HUDEP-2 (cell line): ENCODE measurements at regions not wholly inside any gene's neighbourhood (a gene's known extent, or its start where the extent isn't known, plus 50 kb on each side); places are given as distances from the start of the nearest gene placed in this dataset.
A peak's percentile ranks its signal among the peaks of the same experiment; 100 is the strongest.
"Not testable (repeated sequence)": the region's sequence is repeated elsewhere in the genome, so short reads cannot be mapped to it uniquely, and the experiment has no call there.

Experiments used
- DNase-seq, 76 experiments: peaks; one replicate each; lab custom pipeline; 2025; ENCODE audit not compliant: unreplicated experiment in 76 of 76; lab: John Stamatoyannopoulos, UW

DNA sequence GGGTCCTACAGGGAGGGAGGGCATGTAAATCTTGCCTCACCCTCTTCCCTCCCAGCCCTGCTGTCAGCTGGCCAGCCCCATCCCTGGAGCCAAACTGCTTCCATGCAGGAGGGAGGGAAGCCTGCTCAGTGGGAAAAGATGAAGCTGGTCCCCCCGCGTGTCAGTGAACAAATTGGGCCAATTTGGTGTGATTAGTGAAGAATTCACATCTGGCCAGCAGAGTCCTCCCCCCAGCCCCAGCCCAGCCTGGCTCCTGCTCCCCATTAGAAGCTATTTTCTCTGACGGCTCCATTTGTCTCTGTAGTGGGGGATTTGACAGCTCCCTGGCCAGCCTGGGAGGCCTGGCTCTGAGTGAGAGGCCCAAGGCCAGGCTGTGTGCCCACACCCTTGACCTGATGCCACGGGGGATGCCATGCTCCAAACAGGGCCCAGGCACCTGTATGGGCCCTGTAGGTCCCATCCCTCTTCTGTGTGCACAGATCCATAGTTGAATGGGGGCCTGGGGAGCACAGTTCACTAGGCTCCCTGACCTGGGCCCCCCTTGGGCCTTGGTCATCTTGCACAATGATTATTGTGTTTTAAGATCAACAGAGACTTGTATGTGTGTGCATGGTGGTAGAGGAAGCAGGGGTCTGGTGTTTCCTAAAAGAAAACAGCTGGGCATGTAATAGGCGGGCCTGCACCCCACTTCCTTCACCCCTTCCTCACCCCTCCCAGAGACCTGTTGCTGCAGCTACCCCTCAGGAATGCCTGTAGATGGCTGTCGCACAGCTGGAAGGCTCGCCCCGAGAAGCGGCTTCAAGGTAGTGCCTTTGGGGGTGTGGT is 50.7 kb upstream of the TAC4 start:
- DNase-seq, result no peak

DNA sequence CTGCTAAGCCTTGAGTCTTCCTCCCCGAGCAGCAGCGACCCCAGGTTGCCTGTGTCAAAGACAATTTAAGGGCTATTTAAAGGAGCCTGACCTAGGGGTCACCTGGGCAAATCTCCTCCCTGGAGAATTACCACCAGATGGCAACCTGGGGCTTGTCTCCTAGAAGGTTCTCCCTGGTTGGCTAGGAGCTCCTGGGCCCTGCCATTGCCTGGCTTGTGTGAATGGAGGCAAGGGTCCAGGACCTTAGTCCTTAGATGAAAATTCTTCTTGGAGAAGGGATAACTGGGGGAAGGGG is 51.3 kb upstream of the TAC4 start:
- peak in 3 of 76 experiments; percentile 3 to 15 (median 3) for DNase-seq

DNA sequence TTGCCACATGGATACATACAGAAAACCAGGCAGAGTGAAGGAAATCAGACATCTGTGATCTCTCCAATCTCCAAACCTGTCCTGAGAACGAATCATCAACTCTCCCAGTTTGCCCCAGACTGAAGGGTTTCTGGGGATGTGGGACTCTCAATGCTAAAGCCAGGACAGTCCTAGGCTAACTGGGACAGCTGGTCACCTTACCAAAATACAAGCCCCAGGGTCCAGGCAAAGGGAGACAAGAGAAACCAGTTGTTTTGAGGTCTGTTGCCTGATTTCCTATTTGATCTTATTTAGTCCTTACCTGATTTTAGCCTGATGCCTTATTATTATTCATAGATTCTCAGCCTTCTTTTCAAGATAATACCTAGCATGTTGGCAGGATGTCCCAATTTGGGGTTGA is 51.7 kb upstream of the TAC4 start:
- no peak for DNase-seq

DNA sequence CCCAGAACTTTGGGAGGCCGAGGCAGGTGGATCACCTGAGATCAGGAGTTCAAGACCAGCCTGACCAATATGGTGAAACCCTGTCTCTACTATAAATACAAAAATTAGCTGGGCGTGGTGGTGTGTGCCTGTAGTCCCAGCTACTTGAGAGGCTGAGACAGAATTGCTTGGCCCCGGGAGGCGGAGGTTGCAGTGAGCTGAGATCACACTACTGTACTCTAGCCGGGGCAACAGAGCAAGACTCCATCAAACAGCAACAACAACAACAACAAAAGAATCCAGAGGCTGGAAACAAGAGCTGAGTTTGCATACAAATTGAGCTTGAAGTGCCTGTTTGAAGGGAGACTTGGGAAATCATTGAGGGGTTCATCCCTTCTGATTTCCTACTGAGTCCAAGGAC is 52.9 kb upstream of the TAC4 start:
- not testable (repeated sequence) for DNase-seq

DNA sequence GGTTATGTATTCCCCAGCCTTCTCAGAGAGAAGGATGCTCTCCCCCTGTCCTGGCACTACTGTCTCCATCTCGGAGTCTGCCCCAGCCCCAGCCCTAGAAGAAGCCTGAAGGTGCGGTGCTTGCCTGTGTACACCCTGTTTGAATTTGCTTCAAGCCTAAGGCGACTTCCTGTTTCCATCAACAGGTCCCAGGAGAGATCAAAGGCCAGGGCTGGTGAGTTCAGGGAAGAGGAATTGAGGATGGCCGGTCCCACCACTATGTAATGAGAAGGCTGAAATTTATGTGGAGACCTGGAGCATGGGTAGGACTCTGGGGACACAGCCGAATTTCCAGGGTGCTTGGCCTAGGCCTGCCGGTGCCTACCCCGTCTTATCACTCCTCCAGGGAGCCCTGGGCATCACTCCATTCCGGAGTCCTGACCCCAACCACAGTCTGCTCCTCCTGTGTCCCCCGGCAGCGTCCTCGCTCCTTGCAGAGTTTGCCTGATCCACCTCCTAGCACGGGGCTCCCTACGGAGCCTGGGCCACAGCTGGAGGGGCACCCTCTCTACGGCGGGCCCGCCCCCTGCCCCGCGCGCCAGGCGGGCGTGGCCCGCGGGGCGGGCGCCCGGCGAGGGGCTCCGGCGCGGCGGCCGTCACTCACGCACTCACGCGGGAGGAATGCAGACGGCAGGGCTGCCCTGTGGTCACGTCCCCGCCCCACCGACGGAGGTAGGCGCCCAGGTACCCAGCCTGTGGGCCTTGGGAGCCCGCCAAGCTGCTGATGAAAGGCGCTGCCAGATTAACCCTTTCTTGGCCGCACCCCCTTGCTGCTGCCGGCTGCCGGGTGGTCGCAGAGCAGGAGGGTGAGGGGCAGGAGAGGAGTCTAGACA is 53.8 kb upstream of the TAC4 start:
- no peak for DNase-seq

DNA sequence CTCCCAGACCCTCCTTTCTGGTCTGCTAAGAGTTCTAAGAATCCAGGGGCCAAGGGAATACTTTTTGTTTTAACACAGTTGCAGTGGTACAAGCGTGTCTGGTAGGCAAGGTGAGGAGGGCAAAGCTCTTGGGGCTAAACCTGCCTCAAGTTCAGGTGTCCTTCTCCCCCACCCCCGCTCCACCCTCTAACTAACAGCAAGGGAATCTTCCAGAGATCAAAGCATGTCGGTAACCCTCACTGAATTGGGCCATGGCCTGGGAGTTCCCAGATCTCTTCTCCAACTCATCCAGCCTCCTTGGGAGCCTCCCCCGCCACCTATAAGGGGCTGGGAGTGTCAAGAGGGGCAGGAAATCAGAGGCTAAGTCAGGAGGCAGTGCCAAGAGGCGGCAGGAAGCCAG is 55.7 kb upstream of the TAC4 start:
- no peak for DNase-seq

DNA sequence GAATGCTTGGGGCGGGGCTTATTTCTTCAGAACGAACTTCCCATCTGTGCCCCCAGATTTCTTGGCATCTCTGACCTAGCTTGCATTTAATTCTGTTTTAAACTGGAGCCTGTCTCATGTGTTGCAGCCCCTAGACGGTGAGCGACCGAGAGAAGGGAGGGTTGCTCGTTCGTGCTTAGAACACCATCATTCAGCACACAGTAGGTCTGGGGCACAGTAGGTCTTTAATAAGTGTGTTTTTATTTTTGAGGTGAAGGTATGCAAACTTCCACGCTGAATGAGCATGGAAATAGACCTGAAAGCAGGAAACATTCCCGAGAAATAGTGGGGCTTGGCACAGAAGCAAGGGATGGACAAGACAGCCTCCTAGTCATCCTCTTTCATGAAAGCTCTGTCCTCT is 57.0 kb upstream of the TAC4 start:
- no peak for DNase-seq

DNA sequence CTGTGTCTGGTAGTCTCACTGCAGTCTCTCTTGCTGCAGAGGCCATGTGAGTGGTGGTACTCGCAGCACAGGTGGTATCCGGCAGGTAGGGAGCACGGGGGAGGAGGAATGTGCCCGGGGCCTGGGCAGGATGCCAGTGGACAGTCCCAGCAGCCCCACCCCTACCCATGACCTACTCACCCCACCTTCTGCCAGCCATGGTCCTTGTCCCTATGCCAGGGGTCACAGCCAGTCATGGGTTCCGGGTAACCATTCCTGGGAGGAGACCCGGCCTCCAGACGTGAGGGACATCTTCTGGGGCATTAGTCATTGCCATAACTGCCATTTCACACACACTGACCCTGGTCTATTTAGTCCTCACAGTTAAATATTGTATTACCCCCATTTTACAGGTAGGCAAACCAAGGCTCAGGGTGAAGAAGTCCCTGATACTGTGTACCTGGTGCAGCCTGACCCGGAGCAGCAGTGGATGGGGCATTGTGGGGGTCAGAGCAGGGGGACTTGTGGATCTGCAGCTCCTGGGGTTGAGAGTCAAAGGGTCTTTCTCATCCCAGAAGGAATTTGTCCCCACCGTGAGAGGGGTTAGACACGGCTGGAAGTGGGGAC is 58.8 kb upstream of the TAC4 start:
- DNase-seq, result no peak

DNA sequence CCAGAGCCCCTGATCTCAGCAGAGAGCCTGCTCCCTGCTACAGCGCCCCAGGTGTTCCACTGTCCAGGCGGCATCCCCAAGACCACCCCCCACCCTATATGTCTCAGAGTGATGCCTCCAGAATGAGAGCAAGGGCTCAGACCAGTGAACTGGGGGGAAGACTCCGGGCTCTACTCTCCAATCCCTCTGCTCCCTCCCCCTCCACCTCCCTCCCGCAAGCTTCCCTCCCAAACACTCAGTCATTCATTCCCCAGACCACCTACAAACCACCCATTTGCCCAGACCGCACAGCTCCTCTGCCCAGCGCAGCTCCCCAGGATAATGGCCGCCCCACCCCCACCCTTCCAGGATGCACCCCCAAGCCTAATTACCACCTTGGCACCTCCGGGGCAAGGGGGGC is 59.4 kb upstream of the TAC4 start:
- no peak for DNase-seq

DNA sequence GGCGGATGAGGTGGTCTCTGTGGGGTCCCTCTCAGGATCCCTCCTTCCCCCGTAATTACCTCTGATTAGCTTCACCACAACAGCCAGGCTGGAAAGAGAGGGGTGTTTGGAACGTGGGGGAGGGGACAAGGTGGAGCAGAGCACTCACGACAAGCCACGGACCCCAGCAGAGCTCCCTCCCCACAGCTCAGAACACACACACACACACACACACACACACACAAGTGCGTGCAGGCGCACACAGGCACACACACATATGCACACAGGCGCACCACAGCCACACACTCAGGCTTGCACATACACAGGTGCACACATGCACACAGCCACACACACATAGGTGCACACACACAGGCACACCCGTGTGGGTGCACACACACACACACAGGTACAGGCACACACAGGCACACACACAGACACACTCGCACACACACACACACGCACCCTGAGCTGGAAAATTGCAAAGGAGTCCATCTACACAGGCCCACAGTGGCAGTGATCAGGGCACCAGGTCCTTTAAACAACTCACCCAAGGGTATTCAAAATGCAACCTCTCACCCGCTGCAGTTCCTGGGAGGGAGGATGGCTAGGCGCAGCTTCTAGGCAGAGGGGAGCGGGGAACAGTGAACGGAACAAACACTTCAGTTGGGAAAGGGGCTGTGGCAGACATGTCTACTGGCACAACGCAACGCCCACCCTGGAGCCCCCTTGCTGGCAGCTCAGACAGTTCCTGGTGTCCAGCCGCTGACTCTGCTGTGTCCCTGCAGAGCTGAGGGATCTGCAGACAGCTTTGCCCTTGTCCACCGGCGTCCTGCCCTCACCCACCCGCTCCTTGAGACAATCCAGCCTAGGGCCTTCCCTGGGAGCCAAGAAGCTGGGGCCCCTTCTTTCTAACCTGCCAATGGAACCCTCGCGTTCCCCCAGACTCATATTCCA is 59.9 kb upstream of the DLX4 start:
- DNase-seq, result no peak

DNA sequence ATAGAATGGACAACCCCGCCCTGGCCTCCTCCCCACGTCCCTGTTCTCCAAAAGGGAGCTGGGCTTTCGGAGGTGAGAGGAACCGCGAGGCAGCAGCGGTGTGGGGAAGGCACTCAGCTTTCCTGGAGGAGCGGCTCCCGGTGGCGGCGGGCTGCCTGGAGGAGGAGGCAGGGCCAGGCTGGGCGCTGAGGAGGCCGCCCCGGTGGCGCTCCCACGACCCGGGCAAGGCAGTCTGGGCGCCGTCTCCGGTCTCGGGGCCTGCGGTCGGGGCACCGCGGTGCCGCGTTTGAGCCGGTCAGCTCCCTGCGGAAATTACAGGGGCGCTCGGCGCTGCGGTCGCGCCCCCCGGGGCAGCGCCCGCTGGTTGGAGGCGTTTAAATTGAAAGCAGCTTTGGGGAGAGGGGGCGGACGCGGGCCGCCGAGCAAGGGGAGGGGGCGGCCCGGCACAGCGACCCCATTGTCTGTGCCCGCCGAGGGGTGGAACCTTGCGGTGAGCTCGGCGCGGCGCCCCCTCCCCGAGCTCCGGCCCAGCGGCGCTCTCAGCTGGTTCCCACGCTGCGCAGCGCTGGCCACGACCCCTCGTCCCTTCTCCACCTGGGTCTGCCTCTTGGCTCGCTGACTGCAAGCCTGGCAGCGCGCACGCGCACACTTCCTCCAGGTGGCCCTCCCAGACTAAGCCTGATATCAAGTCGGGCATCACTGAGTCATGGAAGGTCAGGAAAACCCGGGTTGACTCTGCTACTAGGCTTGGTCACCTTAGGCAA is 58.7 kb upstream of the DLX4 start:
- peak in 1 of 76 experiments; percentile 3 for DNase-seq

DNA sequence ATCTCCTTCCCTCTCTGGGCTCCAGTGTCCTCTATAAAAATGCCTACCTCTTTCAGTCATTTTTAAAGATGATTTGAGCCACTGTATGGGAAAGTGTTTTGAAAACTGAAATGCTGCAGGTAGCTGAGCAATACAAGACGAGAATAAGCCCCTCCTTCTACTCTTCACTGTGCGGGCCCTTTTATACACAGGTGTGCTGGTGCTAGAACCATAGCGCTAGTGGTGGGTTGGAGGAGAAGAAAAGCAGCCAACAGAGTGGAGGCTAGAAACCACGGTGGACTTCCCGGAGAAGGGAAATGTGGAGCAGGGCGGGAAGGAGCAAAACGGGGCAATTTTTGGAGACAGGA is 58.2 kb upstream of the DLX4 start:
- DNase-seq, result no peak

DNA sequence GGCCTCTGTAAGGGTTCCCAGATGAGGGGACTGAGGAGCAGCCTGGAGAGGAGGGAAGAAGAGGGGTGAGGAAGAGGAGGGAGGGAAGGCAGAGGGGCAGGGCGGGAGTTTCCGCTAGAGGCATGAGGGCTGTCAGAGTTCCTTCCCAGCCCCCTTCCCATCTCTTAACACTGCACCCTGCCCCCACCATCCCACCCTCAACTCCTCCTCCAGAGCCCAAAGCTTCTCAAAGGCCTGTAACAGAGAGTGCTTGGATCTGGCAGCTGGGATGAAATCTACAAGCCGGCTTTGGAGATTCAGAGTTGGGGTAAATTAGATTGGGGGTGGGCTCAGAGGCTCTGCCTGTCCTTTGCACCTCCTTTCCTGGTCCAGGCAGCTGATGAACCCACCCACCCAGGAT is 57.3 kb upstream of the DLX4 start:
- DNase-seq, result no peak

DNA sequence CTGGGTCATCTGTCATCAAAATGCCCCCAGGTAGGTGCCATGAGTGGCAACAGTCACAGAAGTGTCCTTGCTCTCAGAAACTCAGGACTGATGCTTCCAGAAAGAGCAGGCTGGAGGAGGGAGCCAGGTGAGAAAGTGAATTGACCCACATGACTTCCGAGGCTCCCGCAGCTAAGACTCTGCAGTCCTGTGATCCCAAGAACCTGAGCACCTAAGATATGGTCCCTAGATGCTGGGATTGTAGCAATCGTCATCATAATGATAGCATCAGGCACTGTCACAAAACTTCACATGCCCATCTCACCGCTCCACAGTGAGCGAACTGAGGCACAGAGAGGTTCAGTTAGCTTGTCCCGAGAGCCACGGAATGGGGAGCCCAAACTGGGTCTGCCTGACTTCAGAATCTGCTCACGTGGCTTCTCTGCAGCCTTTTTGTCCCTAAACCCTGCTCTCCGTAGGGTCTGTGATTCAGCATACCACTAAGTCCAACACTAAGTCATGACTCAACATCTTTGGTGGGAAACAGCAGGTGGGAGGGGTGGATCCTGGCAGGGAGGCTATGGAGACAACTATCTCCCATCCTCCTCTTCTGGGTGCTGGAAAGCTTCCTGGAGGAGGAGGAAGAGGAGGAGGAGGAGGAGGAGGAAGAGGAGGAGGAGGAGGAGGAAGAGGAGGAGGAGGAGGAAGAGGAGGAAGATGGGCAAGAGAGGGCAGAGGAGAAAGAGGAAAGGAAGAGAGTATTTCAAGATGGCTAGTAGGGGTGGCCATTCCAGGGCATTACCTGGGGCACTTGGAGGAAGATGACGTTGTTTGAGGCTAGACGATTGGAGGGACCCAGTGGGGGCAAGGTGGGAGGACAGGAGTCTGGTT is 55.5 kb upstream of the DLX4 start:
- no peak for DNase-seq

DNA sequence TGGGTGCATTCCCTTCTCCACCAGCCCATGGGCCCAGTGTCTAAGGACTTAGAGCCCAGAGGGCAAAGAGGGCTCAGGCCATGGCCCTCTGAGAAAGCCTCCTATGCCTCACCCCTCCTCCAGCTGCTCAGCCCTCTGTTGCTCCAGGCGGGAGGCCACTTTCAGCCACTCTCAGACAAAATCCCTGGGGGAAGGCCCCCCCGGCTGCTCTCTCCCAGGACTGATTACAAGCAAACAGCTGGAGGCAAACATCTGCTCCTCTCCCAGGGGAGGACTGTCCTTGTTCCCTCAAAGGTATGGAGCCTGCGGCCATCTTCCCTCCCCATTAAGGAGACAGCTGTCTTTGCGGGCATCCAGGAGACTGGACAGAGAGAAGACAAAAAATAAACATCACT is 54.9 kb upstream of the DLX4 start:
- DNase-seq, result no peak

DNA sequence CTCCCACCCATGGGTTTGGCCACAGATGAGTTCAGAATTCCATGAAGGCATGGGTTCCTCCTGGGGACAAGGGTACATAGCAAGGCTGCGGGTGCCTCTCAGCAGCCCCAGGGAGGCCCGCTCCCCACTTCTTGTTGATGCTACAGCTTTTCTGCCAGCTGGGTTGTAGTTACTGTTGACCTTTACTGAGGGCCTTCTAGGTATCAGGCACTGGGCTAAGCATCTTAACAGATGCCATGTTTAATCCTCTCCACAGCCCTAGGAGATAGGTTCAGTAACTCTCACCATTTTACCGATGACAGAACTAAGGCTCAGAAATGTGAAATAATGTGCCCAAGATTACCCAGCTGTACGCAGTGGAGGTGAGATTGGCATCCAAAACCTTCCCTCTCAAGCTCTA is 54.3 kb upstream of the DLX4 start:
- no peak for DNase-seq

DNA sequence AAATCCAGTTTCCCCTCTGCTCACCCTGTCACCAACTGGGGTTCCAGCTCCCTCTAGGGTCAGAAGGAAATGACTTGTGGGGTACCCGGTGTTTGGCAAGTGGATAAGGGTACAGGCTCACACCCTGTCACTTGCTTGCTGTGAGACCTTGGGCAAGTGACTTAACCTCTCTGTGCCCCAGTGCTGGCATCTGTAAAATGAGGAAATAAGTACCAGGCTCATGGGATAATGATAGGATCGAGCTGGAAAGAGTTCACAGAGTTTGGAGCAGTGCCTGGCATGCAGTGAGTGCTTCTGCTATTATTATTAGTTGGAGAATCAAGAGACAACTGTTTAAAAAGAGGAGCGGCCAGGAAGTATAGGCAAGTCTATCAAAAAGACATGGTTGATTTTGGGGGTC is 53.7 kb upstream of the DLX4 start:
- no peak for DNase-seq

DNA sequence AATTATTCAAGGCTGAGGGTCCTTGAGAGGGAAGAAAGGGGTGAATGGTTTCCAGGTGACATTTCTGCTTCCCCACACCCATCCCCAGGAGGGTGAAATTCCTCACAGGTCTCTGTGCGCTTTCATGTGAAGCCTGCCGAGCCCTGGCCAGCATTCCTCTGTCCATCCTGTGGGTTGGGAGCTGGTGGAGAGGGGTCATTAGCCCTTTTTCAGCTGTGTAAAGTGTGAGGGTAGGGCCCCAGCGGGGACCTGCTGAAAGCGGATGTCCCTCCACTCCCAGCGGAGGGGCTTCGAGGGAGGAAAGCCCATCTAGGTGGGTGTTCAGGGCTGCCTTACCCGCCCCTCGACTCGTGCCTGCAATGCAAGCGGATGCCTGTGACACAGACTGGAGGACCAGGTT is 53.3 kb upstream of the DLX4 start:
- no peak for DNase-seq

DNA sequence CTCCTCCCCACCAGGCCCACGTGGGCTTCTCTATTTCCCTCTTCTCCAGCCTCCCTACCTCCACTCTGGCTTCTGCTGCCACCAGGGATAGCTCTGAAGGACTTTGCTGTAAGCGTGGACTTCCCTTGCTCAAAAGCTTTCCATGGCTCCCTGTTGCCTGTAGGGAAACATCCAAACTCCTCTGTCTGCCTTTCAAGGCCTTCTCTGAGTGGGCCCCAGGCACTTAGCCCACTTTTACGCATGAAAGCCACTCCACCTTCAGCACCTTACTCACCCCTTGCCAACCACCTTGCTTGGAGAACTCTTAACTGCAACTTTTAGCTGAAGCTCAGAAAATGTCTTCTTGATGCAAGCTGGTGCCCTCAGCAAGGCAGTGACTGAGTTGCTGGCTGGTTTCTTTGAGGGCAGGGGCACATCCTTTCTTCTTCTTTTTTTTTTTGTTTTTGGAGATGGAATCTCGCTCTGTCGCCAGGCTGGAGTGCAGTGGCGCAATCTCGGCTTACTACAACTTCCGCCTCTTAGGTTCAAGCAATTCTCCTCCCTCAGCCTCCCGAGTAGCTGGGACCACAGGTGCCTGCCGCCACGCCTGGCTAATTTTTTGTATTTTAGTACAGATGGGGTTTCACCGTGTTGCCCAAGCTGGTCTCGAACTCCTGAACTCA is 52.0 kb upstream of the DLX4 start:
- no peak for DNase-seq
